T1000 (cell line): ENCODE measurements at regions not wholly inside any gene's neighbourhood (a gene's known extent, or its start where the extent isn't known, plus 50 kb on each side); places are given as distances from the start of the nearest gene placed in this dataset.
A peak's percentile ranks its signal among the peaks of the same experiment; 100 is the strongest.
"Not testable (repeated sequence)": the region's sequence is repeated elsewhere in the genome, so short reads cannot be mapped to it uniquely, and the experiment has no call there.

Experiments used
- DNase-seq: peaks from one replicate; lab custom pipeline; 2025; ENCODE audit warnings: mixed read lengths; lab: John Stamatoyannopoulos, UW

- DNase-seq = no peak
Measured at GRCh38 chr12:68387338-68387737, 55.2 kb upstream of the MDM1 start.

GRCh38 chr12:68389305-68389704 is 57.1 kb upstream of the MDM1 start:
- DNase-seq = no peak

- DNase-seq = no peak
Measured at GRCh38 chr12:68391937-68392336, 59.8 kb upstream of the MDM1 start.

GRCh38 chr12:68392376-68392775 is 60.2 kb upstream of the MDM1 start:
- no peak for DNase-seq

- no peak for DNase-seq
Measured at GRCh38 chr12:68393417-68393816, 61.3 kb upstream of the MDM1 start.

- DNase-seq = no peak
Measured at GRCh38 chr12:68397566-68398158, 65.5 kb upstream of the MDM1 start.

GRCh38 chr12:68398689-68399088 is 66.5 kb upstream of the MDM1 start:
- not testable (repeated sequence) for DNase-seq

- no peak for DNase-seq
Measured at GRCh38 chr12:68400226-68400829, 68.2 kb upstream of the MDM1 start.

- DNase-seq = no peak
Measured at GRCh38 chr12:68402422-68402821, 70.3 kb upstream of the MDM1 start.

- no peak for DNase-seq
Measured at GRCh38 chr12:68403296-68403695, 71.1 kb upstream of the MDM1 start.

- no peak for DNase-seq
Measured at GRCh38 chr12:68403711-68404110, 71.5 kb upstream of the MDM1 start.

- no peak for DNase-seq
Measured at GRCh38 chr12:68405343-68405781, 73.2 kb upstream of the MDM1 start.

GRCh38 chr12:68406134-68406576 is 74.0 kb upstream of the MDM1 start:
- DNase-seq = peak; percentile 14

GRCh38 chr12:68406911-68407310 is 74.7 kb upstream of the MDM1 start:
- DNase-seq = no peak

GRCh38 chr12:68410018-68410660 is 78.0 kb upstream of the MDM1 start:
- DNase-seq = no peak

- no peak for DNase-seq
Measured at GRCh38 chr12:68411371-68411770, 79.2 kb upstream of the MDM1 start.

GRCh38 chr12:68414988-68415387 is 82.8 kb upstream of the MDM1 start:
- DNase-seq = no peak

GRCh38 chr12:68416350-68416749 is 84.2 kb upstream of the MDM1 start:
- DNase-seq = no peak

GRCh38 chr12:68416826-68417225 is 84.7 kb upstream of the MDM1 start:
- no peak for DNase-seq

- no peak for DNase-seq
Measured at GRCh38 chr12:68418137-68418460, 85.9 kb upstream of the MDM1 start.

GRCh38 chr12:68420225-68421010 is 88.3 kb upstream of the MDM1 start:
- DNase-seq = no peak

GRCh38 chr12:68422159-68422558 is 90.0 kb upstream of the MDM1 start:
- no peak for DNase-seq
